ENCODE measurements at regions not wholly inside any gene's neighbourhood (a gene's known extent, or its start where the extent isn't known, plus 50 kb on each side); places are given as distances from the start of the nearest gene placed in this dataset.
"Not testable (repeated sequence)": the region's sequence is repeated elsewhere in the genome, so short reads cannot be mapped to it uniquely, and the experiment has no call there.

DNA sequence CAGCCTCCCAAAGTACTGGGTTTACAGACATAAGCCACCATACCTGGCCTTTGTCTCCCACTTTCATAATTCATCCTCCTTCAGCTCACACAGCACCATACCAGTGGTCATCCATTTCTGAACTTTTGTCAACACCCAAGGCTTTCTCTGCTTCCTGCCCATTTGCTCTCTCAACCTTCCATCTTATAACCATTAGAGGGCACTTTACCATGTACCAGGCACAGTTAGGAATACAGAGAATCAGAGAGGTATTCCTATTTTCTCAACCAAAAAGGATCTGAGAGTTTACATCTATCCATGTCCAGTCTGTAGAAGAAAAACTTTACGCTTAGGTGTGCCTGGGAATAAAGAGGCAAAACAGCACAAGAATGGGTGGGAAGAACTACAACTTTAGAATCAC is 397.6 kb downstream of the BUD13 start:
- no peak for DNase-seq (ENCODE audit: low read depth in 2 of 2)

DNA sequence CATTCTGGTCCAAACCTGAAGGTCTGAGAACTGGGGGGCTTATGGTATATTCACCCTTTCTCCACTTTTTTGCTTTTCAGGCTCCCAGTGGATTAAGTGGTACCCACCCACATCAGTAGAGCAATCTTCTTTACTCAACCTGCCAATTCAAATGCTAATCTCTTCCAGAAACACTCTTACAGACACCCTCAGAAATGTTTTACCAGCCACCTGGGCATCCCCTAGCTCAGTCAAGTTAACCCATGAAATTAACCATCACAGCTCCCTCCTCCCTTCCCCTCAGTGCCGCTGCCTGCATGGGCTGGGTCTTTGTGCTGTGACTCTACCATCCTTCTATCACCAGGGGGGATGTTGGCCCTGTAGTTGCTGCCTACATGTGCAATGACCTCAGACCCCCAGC is 398.7 kb downstream of the BUD13 start:
- DNase-seq (ENCODE audit: low read depth in 2 of 2): no peak

DNA sequence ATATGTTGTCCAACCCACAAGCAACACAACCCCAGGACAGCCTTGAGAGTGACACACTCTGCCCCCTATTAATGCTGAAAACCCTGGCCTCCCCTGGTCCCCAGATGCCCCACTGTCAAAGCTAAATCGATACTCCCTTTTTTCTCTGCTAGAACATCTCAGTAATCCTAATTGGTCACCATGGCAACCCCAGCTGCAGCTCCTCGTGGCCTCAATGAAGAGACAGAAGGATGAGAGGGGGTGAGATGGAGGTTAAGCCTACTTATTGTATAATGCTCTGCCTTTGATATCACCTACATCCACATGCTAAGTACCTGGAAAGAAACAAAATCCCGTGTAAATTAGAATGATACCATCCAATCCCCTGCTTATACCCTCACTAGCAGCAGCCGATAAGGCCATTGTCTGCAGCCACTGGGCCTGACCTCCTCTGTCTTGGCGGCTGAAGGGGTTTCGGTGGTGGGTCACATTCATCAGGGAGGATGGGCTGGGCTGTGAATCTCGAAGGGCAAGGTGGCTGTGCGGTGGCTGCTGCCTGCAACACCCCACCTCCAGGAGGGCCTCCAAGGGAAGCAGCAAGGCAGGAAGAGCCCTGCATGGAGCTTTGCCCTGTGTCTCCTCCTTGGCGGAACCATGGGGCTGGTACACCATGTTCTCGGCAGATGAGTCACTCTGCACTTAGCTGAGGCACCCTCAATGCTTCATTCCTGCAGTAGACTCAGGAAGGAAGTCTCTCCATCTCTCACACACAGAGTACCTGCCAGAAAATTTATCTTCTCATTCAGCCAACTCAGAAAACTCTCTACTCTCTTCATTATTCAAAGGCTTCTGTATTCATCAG is 399.5 kb downstream of the BUD13 start:
- DNase-seq (ENCODE audit: low read depth in 2 of 2): no peak

DNA sequence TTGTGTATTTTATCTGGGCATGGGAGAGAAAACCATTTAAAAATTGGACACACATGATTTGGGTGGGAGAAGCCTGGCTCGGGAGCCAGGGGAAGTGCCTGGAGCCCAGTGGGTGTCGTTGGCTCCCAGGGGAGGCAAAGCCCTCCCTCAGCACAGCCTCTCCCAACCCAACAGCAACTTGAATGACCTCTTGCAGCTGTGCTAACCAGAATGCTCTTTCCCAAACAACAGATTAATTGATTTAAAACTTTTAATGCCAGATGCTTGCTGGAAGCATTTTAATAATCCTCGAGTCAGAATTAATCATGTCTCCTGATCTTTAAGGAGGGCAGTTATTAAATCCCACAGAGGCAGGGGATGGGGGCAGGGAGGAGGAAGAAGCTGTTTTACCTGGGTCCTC is 401.6 kb downstream of the BUD13 start:
- no peak for DNase-seq (ENCODE audit: low read depth in 2 of 2)

DNA sequence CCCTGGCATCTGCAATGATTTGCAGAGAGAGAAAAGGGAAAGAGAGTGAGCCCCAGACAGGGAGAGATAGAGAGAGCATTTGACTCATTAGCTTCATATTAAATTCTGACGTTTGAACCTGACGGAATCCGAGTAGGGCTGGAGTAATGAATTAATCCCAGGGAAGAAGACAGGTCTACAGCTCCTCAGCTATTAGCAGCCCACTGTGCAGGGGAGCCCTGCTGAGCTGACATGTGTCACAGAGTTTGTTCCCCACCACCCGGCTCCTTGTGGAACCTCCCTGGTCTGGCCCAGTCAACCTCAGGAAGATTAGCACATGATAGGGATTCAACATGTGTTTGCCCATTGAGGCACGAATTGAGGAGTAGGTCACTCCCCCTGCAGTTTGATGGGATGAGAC is 404.0 kb downstream of the BUD13 start:
- DNase-seq (ENCODE audit: low read depth in 2 of 2): no peak

DNA sequence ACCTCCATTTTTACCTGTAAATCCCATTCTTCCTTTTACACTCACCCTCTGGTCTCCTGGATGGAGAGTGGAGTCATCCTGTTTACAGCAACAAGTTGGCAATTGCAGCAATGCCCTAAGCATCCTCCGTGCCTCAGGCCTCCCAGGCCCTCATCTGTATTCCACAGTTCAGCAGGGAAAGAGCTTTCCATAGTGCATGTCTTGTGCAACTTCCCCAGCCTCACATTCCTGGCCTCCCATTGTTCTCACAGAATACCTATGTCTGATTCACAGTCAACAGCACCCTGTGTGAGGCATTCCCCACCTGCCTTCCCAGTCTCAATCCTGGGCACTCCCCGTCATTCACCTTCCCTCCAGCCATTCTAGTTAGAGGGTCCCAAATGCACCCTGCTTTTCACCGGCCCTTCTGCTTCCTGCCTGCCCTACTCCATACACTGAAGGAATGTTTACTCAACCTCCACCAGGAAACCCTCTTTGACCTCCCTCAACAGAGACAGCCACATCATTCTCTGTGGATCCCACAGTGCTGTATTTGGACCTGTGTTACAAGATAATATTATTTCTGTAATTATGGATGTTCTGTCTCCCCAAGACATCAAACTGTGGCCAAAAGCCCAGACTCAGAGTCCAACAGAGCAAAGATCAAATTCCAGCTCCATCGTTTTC is 405.7 kb downstream of the BUD13 start:
- no peak for DNase-seq (ENCODE audit: low read depth in 2 of 2)

DNA sequence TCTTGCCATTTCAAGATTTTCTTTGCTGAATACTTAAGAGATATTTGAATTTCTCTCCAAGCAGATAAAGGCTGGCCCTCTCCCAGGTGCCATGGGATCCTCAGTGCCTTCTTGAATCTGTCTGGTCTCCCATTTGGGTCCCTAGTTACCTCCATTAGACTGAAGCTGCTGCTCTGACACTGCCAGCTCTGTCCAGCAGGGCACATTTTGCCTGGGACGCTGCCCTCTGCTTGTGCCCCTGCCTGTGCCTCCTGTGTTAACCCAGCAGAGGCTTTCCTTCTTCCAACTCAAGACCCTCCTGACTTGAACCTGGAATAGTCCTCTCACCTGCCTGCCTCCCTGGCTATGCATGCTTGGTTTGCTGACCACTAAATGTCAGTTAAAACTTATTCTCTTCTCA is 406.3 kb downstream of the BUD13 start:
- DNase-seq (ENCODE audit: low read depth in 2 of 2): no peak

DNA sequence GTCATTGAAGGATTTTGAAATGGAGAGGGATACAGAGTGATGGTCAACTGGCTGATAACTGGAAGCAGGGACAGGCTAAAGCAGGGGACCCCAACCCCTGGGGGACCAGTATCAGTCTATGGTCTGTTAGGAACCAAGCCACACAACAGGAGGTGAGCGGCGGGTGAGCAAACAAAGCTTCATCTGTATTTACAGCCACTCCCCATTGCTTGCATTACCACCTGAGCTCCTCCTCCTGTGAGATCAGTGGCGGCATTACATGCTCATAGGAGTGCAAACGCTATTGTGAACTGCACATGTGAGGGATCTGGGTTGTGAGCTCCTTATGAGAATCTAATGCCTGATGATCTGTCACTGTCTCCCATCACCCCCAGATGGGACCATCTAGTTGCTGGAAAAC is 407.9 kb downstream of the BUD13 start:
- not testable (repeated sequence) for DNase-seq (ENCODE audit: low read depth in 2 of 2)

DNA sequence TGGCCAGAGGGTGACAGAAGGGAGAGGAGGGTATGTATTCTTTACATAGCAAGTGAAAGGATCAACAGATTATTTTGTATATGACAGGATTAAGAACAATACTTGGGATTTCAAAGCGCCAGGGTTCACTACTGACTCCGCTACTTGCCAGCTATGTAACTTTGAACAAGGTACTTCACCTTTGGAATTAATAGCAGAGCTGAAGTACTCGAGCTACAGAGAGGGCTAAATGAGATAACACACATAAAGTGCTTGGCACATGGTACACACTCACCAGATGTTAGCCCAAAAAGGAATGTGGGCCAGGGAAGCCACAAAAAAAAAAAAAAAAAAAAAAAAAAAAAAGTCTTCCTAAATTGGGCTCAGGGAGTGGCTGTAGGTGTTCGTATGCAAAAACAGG is 408.4 kb downstream of the BUD13 start:
- no peak for DNase-seq (ENCODE audit: low read depth in 2 of 2)

DNA sequence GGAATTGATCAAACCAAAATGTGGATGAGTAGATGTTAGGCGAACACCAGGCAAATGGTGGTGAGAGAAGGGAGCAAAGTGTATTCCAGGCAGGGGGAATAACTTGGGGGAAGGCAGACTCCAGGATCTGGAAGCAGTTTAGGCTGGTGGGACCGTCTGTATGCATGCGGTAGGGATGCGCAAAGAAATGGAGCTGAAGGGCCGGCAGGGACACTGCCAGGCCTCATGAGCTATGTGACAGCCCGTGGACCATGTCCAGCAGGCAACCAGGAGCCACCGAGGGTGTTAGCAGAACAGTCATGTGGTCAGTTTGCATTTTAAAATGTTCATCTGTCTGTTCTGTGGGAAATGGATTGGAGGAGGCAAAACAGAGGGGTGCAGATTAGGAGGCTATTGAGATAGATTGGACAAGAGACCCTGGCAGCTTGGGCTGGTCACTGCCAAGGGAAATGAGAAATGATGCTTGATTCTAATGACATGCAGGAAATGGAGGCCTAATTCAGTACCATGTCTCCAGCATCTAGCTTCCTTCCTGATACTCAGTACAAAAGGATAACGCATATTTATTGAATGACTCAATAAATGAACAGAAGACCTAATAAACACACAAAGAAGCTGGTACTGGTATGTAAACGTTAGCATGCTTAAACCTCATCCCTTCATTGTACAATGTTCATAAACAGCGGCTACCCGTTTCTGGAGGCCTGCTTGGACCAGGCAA is 412.4 kb downstream of the BUD13 start:
- DNase-seq (ENCODE audit: low read depth in 2 of 2): no peak

DNA sequence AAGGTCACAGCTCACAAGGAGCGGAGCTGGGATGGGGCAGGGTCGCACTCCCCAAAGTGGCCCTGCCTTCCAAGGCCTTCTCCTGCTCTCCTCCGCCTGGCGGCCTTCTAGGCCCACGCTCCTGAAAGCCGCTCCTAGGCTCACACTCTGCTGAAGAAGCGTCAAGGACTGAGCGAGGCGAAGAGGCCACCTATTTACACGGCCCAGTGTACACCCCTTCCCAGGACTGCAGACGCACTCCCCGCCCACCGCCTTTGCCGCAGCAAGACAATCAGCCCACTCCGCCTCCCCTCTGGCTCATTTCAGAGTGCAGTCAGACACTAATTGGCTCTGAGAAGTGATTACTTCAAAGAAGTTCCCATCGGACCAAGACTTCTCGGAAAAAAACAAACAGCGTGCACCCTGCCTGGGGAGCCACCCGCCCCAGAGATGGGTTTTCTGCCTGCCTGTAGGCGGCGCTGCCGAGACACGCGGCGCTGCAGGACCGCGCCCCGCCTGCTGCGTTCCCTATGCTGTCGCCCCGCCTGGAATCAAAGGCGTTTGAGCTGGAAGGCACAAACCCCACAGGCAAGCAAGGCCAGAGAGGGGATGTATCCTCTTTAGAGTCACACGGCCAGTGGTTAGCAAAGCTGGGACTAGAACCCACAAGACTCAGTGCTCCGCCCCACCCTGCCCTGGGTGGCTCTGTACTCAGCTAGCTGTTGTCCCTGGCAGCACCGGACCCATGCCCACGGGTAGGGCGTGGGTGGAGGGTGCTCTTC is 414.8 kb downstream of the BUD13 start:
- DNase-seq (ENCODE audit: low read depth in 2 of 2): no peak

DNA sequence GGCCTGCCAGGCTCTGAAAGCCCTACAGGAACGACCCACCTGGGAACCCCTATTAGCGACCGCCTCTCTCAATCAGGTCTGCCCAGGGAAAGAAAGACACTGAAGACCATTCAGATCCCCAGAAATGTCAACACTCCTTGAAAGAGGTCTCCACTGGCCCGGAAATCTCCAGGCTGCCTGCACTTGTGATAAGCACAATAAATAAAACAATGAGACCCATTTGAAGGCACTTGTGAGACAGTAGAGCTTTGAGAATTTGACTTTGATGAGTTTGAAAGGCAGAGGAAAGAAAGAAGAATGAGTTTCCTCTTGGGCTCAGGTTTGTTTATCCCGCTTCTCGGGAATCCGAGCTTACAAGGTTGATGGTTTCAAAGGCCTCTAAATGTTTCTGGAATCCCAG is 416.3 kb downstream of the BUD13 start:
- no peak for DNase-seq (ENCODE audit: low read depth in 2 of 2)

DNA sequence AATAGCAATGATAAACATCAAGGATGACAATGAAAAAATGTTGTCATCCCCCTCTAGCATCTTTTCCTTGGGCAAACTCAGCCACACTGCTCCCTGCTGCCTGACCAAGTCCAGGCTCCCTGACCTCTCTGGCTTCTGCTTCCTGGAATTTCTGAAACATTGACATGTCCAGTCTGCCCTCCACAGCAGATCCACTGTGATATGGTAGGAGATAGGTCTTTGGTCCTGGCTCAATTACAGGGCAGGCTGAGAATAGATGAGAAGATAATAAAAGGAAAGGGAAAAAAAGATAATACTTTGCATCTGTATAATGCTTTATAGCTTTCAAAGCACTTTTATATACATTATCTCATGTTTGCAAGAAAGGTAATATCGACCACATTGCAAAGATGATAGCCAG is 417.7 kb downstream of the BUD13 start:
- no peak for DNase-seq (ENCODE audit: low read depth in 2 of 2)

DNA sequence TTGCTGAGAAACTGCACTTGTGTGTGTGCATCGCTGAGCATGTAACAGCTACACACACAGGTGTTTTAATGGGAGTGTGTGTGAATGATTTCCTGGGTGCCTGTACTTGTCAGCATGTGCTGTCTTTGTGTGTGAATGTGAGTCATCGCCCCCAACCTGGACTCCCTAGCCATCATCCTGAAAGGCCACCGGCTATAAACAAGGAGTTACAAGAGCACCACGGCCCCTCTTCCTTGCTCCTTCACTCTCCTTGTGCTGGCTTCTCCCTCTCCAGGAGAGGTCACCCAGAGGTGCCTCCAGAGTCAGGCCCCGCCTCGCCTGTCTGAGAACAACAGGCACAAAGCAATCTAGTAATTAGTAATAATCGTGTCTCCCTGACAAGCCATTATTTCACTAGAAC is 419.2 kb downstream of the BUD13 start:
- DNase-seq (ENCODE audit: low read depth in 2 of 2): no peak

DNA sequence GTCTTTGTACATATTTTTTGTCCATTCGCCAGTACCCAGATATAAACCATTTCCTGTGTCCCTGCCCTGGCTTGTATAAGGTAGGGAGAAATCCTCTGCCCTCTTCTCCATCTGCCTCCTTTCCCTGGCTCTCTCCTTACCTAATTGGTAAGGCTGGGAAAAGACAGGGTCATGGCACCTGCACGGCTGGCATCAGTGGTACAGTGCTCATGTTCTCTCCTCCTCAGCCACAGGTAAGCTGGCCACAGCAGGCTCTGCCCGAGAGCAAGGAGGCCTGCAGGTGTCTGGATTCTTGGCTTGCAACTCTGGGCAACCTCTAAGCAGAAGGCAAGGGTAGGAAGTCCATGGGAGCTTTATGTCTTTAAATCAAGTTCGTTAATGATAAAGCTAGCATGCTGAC is 419.9 kb downstream of the BUD13 start:
- no peak for DNase-seq (ENCODE audit: low read depth in 2 of 2)

DNA sequence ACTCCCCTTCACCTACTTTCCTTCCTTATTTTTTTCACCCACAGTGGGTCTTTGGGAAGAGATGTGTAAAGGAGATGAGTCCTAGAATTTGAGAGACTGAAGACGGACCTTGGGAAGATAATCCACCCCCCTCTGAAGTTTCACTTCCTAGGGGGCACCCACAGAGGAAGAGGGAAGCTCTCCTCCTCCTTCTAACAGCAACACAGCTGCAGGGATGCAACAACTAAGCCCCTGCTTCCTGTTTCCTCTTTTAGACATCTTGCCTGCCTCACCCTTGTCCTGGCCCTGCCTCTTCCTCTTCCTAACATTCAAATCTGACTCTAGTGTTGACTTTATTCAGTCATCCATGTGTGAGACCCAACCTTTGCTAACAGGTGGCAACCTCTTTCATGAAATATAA is 424.6 kb downstream of the BUD13 start:
- no peak for DNase-seq (ENCODE audit: low read depth in 2 of 2)

DNA sequence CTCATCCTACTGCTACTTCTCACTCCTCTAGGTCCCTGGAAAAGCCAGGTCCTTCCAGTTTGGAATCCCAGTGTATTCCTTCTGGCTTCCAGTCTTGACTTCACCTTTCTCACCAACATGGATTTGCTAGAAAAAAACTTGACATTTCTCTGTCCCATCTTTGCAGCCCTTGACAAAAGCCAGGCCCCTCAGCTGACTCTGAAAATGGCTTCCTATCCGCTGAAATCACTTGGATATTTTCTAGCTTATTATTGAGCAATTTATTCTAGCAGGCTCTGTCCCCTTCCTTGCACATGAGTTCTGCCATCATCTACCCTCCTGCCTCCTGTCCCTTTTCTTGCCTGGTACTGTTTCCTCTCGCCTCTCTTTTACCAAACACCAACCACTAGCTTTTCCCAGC is 427.2 kb downstream of the BUD13 start:
- no peak for DNase-seq (ENCODE audit: low read depth in 2 of 2)

DNA sequence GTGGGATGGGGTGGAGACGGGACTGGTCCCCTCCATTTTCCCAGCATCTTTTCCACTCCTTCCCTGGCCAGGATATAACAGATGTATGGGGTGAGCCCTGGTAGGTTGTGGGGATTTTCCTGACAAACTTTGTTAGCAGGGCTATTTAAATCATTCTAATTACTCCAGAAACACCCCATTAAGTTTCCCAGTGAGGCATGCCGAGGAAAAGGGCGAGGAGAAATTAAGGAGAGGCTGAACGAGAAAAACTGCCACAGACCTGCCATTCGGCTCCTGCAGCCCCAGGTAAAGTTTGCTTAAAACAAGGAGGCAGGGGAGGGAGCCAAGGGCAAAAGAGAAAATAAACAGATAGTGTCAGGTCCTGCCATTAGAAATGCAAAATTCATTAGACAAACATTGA is 428.2 kb downstream of the BUD13 start:
- DNase-seq (ENCODE audit: low read depth in 2 of 2): no peak

DNA sequence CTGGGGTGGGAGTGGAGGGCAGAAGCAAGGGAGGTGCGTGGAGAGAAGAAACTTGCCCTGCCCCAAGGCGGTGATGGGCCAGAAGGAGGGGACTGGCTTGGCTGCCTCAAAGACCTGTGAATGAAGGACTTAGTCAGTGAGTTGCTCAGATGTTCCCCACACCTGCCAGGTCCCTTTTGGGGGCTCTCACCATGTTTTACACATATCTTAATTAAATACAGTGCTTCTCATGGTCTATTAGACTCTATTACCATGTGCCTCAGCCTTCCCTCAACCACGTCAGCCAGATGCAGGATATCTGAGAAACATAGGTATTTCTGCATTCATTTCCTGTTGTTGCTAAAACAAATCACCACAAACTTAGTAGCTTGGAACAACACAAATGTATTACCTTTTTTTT is 429.5 kb downstream of the BUD13 start:
- DNase-seq (ENCODE audit: low read depth in 2 of 2): no peak

DNA sequence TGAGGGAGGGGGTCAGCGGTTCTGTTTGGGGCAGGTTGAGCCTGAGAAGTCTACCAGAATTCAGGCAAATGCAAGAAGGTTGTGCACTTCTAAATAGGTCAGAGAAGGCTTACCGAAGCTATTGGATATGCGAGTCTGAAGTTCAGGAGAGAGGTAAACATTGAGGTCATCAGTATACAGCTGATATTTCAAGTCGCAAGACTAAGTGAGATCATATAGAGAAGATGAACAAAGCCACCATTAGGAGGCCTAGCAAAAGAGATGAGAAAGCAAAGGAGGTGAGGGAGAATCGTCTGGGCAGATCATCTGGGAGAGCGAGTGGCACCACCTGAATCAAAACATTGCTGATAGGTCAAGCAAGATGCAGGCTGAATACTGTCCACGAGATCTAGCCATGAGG is 430.6 kb downstream of the BUD13 start:
- no peak for DNase-seq (ENCODE audit: low read depth in 2 of 2)

DNA sequence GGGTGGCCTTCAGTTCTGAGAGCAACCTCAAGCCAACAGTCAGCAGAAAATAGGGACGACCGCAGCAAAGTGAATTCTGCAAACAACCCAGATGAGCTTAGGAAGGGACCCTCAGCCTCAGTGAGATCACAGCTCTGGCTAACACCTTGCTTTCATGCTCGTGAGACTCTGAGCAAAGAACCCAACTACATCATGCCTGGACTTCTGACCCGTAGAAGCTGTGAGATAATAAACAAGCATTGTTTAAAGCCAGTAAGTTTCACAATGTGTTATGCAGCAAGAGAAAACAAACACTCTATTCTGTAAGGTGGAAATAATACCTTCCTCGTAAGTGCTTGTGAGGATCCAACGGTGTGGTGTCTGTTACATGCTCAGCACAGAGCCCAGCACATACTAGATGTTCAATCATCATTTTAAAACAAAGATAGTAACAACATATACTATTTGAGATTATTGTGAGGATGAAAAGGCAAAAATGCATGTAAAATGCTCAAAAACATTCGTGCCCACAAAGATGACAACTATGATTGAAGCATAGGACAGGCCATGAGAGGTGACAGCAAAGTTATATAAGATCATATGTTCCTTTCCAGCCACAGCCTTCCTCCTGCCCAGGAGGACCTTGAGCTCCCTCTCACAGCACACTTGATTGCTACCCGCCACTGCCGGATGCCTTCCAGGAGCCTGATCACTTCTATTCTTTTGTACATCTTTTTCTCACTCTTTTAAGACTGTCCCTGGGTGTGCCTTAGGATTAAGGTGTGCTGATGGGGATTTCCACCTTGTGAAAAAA is 433.3 kb downstream of the BUD13 start:
- no peak for DNase-seq (ENCODE audit: low read depth in 2 of 2)
